Adrenal gland (tissue), 5 donors: ENCODE measurements at regions not wholly inside any gene's neighbourhood (a gene's known extent, or its start where the extent isn't known, plus 50 kb on each side); places are given as distances from the start of the nearest gene placed in this dataset.

Experiments used
- POLR2A ChIP-seq, 2 donors: fragments of 450-650 bp; IDR thresholded peaks; one replicate each; pipeline ENCODE4 v1.6.1; 2017; ENCODE audit warnings: antibody characterized with exemption in 2 of 2, mild to moderate bottlenecking in 2 of 2, moderate library complexity in 1 of 2
- TF ChIP-seq, protein P1 (sequence below), 6 experiments: fragments of 450-650 bp in 4 of 6; fragments of 200-600 bp in 2 of 6; sonication (generic) in 1 of 6; IDR thresholded peaks; 1 replicate in 5 of 6; 2 replicates in 1 of 6; pipeline versions ENCODE4 v1.5.1 to v1.8.0; 2016 to 2021; ENCODE audit warnings: antibody characterized with exemption in 6 of 6, mild to moderate bottlenecking in 2 of 6, moderate library complexity in 1 of 6
- donor health status: DM: no; HTN: no; CAD: no.

DNA sequence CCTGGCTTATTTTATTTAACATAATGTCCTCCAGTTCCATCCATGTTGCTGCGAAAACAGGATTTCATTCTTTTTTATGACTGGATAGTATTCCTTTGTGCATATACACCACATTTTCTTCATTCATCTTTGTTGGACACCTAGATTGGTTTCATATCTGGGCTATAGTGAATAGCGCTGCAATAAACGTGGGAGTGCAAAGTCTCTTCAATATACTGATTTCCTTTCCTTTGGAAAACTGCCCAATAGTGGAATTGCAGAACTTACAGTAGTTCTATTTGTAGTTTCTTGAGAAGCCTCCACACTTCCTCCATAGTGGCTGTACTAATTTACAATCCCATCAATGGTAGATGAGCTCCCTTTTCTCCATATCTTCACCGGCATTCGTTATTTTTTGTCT is 72.5 kb upstream of the KLHL25 start:
- TF ChIP-seq, protein P1, sequence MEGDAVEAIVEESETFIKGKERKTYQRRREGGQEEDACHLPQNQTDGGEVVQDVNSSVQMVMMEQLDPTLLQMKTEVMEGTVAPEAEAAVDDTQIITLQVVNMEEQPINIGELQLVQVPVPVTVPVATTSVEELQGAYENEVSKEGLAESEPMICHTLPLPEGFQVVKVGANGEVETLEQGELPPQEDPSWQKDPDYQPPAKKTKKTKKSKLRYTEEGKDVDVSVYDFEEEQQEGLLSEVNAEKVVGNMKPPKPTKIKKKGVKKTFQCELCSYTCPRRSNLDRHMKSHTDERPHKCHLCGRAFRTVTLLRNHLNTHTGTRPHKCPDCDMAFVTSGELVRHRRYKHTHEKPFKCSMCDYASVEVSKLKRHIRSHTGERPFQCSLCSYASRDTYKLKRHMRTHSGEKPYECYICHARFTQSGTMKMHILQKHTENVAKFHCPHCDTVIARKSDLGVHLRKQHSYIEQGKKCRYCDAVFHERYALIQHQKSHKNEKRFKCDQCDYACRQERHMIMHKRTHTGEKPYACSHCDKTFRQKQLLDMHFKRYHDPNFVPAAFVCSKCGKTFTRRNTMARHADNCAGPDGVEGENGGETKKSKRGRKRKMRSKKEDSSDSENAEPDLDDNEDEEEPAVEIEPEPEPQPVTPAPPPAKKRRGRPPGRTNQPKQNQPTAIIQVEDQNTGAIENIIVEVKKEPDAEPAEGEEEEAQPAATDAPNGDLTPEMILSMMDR (IDR thresholded peaks at IDR 0.05) = no peak
- no peak for TF ChIP-seq POLR2A (IDR thresholded peaks at IDR 0.05)
